HG03066 (cell line): ENCODE measurements at regions not wholly inside any gene's neighbourhood (a gene's known extent, or its start where the extent isn't known, plus 50 kb on each side); places are given as distances from the start of the nearest gene placed in this dataset.

Experiments used
- ATAC-seq: cut with Tn5 transposase; IDR thresholded peaks from one replicate; pipeline ENCODE4 v1.9.1; 2021; ENCODE audit warnings: low read depth; ENCODE audit not compliant: unreplicated experiment

- no peak for ATAC-seq
Measured at GRCh38 chr10:88023676-88024075, 160.3 kb downstream of the PTEN start.

GRCh38 chr10:88026031-88026430 is 162.6 kb downstream of the PTEN start:
- no peak for ATAC-seq

GRCh38 chr10:88027570-88027969 is 164.1 kb downstream of the PTEN start:
- ATAC-seq, result no peak

- no peak for ATAC-seq
Measured at GRCh38 chr10:88028072-88028471, 164.6 kb downstream of the PTEN start.

GRCh38 chr10:88028654-88029053 is 165.2 kb downstream of the PTEN start:
- no peak for ATAC-seq

- ATAC-seq, result no peak
Measured at GRCh38 chr10:88032566-88032965, 169.1 kb downstream of the PTEN start.

GRCh38 chr10:88033385-88033784 is 170.0 kb downstream of the PTEN start:
- ATAC-seq, result no peak

GRCh38 chr10:88033793-88034192 is 170.4 kb downstream of the PTEN start:
- no peak for ATAC-seq

- ATAC-seq, result no peak
Measured at GRCh38 chr10:88036126-88036525, 172.7 kb downstream of the PTEN start.

GRCh38 chr10:88037623-88038022 is 174.2 kb downstream of the PTEN start:
- no peak for ATAC-seq

- no peak for ATAC-seq
Measured at GRCh38 chr10:88038268-88038667, 174.8 kb downstream of the PTEN start.

GRCh38 chr10:88039496-88040200 is 176.2 kb downstream of the PTEN start:
- ATAC-seq, result no peak

- ATAC-seq, result no peak
Measured at GRCh38 chr10:88041243-88042159, 178.1 kb downstream of the PTEN start.

GRCh38 chr10:88042160-88043100 is 179.0 kb downstream of the PTEN start:
- ATAC-seq, result no peak

GRCh38 chr10:88045096-88045495 is 181.7 kb downstream of the PTEN start:
- no peak for ATAC-seq

- no peak for ATAC-seq
Measured at GRCh38 chr10:88045656-88046415, 182.4 kb downstream of the PTEN start.

- no peak for ATAC-seq
Measured at GRCh38 chr10:88047579-88047978, 184.2 kb downstream of the PTEN start.

- no peak for ATAC-seq
Measured at GRCh38 chr10:88048312-88048711, 184.9 kb downstream of the PTEN start.

- ATAC-seq, result no peak
Measured at GRCh38 chr10:88049204-88049603, 185.8 kb downstream of the PTEN start.

- no peak for ATAC-seq
Measured at GRCh38 chr10:88057720-88058119, 194.3 kb downstream of the PTEN start.
